ACHN (cell line): ENCODE measurements at regions not wholly inside any gene's neighbourhood (a gene's known extent, or its start where the extent isn't known, plus 50 kb on each side); places are given as distances from the start of the nearest gene placed in this dataset.
"Not testable (repeated sequence)": the region's sequence is repeated elsewhere in the genome, so short reads cannot be mapped to it uniquely, and the experiment has no call there.

ENCODE experiments used
- DNase-seq: peaks from one replicate; pipeline ENCODE4 v3.0.0-alpha.2; 2015
- in situ Hi-C: cut with HindIII; loops from 2 replicates; pipeline ENCODE4 v1.10.0; 2017; ENCODE audit warnings: low sequenced_read_pairs, low pct_ligation_motif_present, low pct_unique_long_range_greater_than_20kb

GRCh38 chr10:62662486-62662885 lies 142.0 kb upstream of the ADO start:
- in situ Hi-C loops = no loop called here
- DNase-seq = no peak

GRCh38 chr10:62665771-62666170 lies 138.7 kb upstream of the ADO start:
- no peak for DNase-seq
- in situ Hi-C loops = no loop called here

GRCh38 chr10:62666275-62666674 lies 138.2 kb upstream of the ADO start:
- no peak for DNase-seq
- in situ Hi-C loops = no loop called here

- no peak for DNase-seq
- in situ Hi-C loops = no loop called here
These were observed 135.2 kb upstream of the ADO start for GRCh38 chr10:62669341-62669740.

GRCh38 chr10:62671104-62671503 lies 133.4 kb upstream of the ADO start:
- in situ Hi-C loops = no loop called here
- no peak for DNase-seq

GRCh38 chr10:62681211-62681940 lies 123.1 kb upstream of the ADO start:
- DNase-seq = no peak
- in situ Hi-C loops = no loop called here

GRCh38 chr10:62684911-62685310 lies 119.6 kb upstream of the ADO start:
- DNase-seq = no peak
- in situ Hi-C loops = no loop called here

GRCh38 chr10:62687230-62687748 lies 117.2 kb upstream of the ADO start:
- in situ Hi-C loops = no loop called here
- no peak for DNase-seq

GRCh38 chr10:62688971-62689700 lies 115.4 kb upstream of the ADO start:
- in situ Hi-C loops = no loop called here
- no peak for DNase-seq

GRCh38 chr10:62689712-62690111 lies 114.8 kb upstream of the ADO start:
- no peak for DNase-seq
- in situ Hi-C loops = no loop called here

- DNase-seq = no peak
- in situ Hi-C loops = no loop called here
These were observed 113.8 kb upstream of the ADO start for GRCh38 chr10:62690703-62691102.

GRCh38 chr10:62691336-62691735 lies 113.2 kb upstream of the ADO start:
- in situ Hi-C loops = no loop called here
- no peak for DNase-seq

GRCh38 chr10:62692085-62692484 lies 112.4 kb upstream of the ADO start:
- in situ Hi-C loops = no loop called here
- no peak for DNase-seq

- in situ Hi-C loops = no loop called here
- DNase-seq = no peak
These were observed 111.2 kb upstream of the ADO start for GRCh38 chr10:62693306-62693705.

GRCh38 chr10:62694537-62695126 lies 109.9 kb upstream of the ADO start:
- DNase-seq = no peak
- in situ Hi-C loops = no loop called here

- DNase-seq = no peak
- in situ Hi-C loops = no loop called here
These were observed 107.7 kb upstream of the ADO start for GRCh38 chr10:62696798-62697197.

- in situ Hi-C loops = no loop called here
- DNase-seq = no peak
These were observed 105.4 kb upstream of the ADO start for GRCh38 chr10:62699148-62699547.

- in situ Hi-C loops, DNase-seq: not testable (repeated sequence)
These were observed 100.4 kb upstream of the ADO start for GRCh38 chr10:62704121-62704520.

- DNase-seq = no peak
- in situ Hi-C loops = no loop called here
These were observed 98.7 kb upstream of the ADO start for GRCh38 chr10:62705789-62706188.

GRCh38 chr10:62707810-62708209 lies 96.7 kb upstream of the ADO start:
- DNase-seq = no peak
- in situ Hi-C loops = no loop called here
